ENCODE measurements at regions not wholly inside any gene's neighbourhood (a gene's known extent, or its start where the extent isn't known, plus 50 kb on each side); places are given as distances from the start of the nearest gene placed in this dataset.

- TF ChIP-seq GATA3 (IDR thresholded peaks at IDR 0.05; ENCODE audit: low read depth, low read length) (no peak), GATA2 (IDR thresholded peaks at IDR 0.05; ENCODE audit: low read depth, low read length) (no peak)
Measured at GRCh38 chr4:3673716-3674478, 92.3 kb upstream of the ADRA2C start.

GRCh38 chr4:3673176-3673575 is 93.0 kb upstream of the ADRA2C start:
- TF ChIP-seq GATA3 (IDR thresholded peaks at IDR 0.05; ENCODE audit: low read depth, low read length) (no peak), GATA2 (IDR thresholded peaks at IDR 0.05; ENCODE audit: low read depth, low read length) (no peak)

GRCh38 chr4:3672465-3672831 is 93.7 kb upstream of the ADRA2C start:
- no peak for TF ChIP-seq GATA3 (IDR thresholded peaks at IDR 0.05; ENCODE audit: low read depth, low read length)
- TF ChIP-seq GATA2 (IDR thresholded peaks at IDR 0.05; ENCODE audit: low read depth, low read length): no peak

GRCh38 chr4:3671571-3672464 is 94.4 kb upstream of the ADRA2C start:
- no peak for TF ChIP-seq GATA2 (IDR thresholded peaks at IDR 0.05; ENCODE audit: low read depth, low read length)
- no peak for TF ChIP-seq GATA3 (IDR thresholded peaks at IDR 0.05; ENCODE audit: low read depth, low read length)

GRCh38 chr4:3670521-3671519 is 95.4 kb upstream of the ADRA2C start:
- TF ChIP-seq GATA3 (IDR thresholded peaks at IDR 0.05; ENCODE audit: low read depth, low read length) (no peak), GATA2 (IDR thresholded peaks at IDR 0.05; ENCODE audit: low read depth, low read length) (no peak)

GRCh38 chr4:3669553-3669949 is 96.6 kb upstream of the ADRA2C start:
- TF ChIP-seq GATA3 (IDR thresholded peaks at IDR 0.05; ENCODE audit: low read depth, low read length) (no peak), GATA2 (IDR thresholded peaks at IDR 0.05; ENCODE audit: low read depth, low read length) (no peak)

- TF ChIP-seq GATA2 (IDR thresholded peaks at IDR 0.05; ENCODE audit: low read depth, low read length): no peak
- TF ChIP-seq GATA3 (IDR thresholded peaks at IDR 0.05; ENCODE audit: low read depth, low read length): no peak
Measured at GRCh38 chr4:3668825-3669552, 97.2 kb upstream of the ADRA2C start.

- TF ChIP-seq GATA3 (IDR thresholded peaks at IDR 0.05; ENCODE audit: low read depth, low read length) (no peak), GATA2 (IDR thresholded peaks at IDR 0.05; ENCODE audit: low read depth, low read length) (no peak)
Measured at GRCh38 chr4:3667258-3667657, 98.9 kb upstream of the ADRA2C start.

- TF ChIP-seq GATA3 (IDR thresholded peaks at IDR 0.05; ENCODE audit: low read depth, low read length): no peak
Measured at GRCh38 chr4:3666263-3666662, 99.9 kb upstream of the ADRA2C start.

- no peak for TF ChIP-seq GATA3 (IDR thresholded peaks at IDR 0.05; ENCODE audit: low read depth, low read length)
- TF ChIP-seq GATA2 (IDR thresholded peaks at IDR 0.05; ENCODE audit: low read depth, low read length): no peak
Measured at GRCh38 chr4:3665360-3665891, 100.8 kb upstream of the ADRA2C start.

GRCh38 chr4:3663791-3664190 is 102.4 kb upstream of the ADRA2C start:
- TF ChIP-seq GATA3 (IDR thresholded peaks at IDR 0.05; ENCODE audit: low read depth, low read length): no peak
- no peak for TF ChIP-seq GATA2 (IDR thresholded peaks at IDR 0.05; ENCODE audit: low read depth, low read length)

GRCh38 chr4:3662516-3662915 is 103.7 kb upstream of the ADRA2C start:
- TF ChIP-seq GATA2 (IDR thresholded peaks at IDR 0.05; ENCODE audit: low read depth, low read length): no peak
- no peak for TF ChIP-seq GATA3 (IDR thresholded peaks at IDR 0.05; ENCODE audit: low read depth, low read length)

GRCh38 chr4:3661989-3662388 is 104.2 kb upstream of the ADRA2C start:
- TF ChIP-seq GATA3 (IDR thresholded peaks at IDR 0.05; ENCODE audit: low read depth, low read length) (no peak), GATA2 (IDR thresholded peaks at IDR 0.05; ENCODE audit: low read depth, low read length) (no peak)

Measured in SH-SY5Y (cell line).